IPS-18c (cell line): ENCODE measurements at regions not wholly inside any gene's neighbourhood (a gene's known extent, or its start where the extent isn't known, plus 50 kb on each side); places are given as distances from the start of the nearest gene placed in this dataset.

Experiments used
- H3K4me3 ChIP-seq: 2 replicates; pipeline ENCODE4 v1.7.0; 2013; ENCODE audit warnings: low read depth, mild to moderate bottlenecking, low read length, moderate library complexity; ENCODE audit not compliant: insufficient read depth
- H3K9me3 ChIP-seq: one replicate; pipeline ENCODE4 v1.6.1; 2013; ENCODE audit warnings: mild to moderate bottlenecking, low read length, moderate library complexity; ENCODE audit not compliant: control insufficient read depth, insufficient read depth

DNA sequence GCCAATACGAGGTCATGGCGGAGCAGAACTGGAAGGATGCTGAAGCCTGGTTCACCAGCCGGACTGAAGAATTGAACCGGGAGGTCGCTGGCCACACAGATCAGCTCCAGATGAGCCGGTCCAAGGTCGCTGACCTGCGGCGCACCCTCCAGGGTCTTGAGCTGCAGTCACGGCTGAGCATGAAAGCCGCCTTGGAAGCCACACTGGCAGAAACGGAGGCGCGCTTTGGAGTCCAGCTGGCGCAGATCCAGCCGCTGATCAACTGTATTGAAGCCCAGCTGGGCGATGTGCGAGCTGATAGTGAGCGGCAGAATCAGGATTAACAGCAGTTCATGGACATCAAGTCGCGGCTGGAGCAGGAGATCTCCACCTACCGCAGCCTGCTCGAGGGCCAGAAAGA lies 296.9 kb downstream of the OGFRL1 start:
- peaks cover 2% of the 10 kb centered on the region for H3K9me3 ChIP-seq
- H3K4me3 ChIP-seq: no peak overlapping the region

DNA sequence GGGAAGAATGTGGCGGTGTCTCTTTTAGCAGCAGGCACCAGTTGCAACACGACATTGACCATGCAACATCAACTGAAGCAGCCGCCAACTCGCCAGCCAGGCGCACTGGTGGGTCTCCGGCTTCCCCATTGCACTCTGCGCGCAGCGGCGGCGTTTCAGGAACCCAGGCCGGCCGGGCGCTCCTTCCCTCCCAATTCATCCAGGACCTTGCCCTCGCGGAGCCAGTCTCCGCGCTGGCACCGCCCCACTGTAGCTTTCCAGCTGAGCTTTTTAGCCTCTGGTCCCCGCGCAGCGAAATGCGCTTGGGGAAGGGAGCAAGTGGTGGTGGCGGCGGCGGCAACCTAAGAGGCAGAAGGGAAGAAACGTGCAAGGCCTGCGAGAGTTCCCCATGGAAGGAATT lies 297.9 kb upstream of the RIMS1 start:
- H3K9me3 ChIP-seq: peaks cover 2% of the 10 kb centered on the region
- H3K4me3 ChIP-seq: no peak overlapping the region

GRCh38 chr6:71589254-71589653 lies 297.1 kb upstream of the RIMS1 start:
- Histone ChIP-seq H3K9me3 (peaks cover under 1% of the 10 kb centered on the region), H3K4me3 (no peak overlapping the region)

GRCh38 chr6:71592643-71593042 lies 293.7 kb upstream of the RIMS1 start:
- no peak overlapping the region for H3K4me3 ChIP-seq
- H3K9me3 ChIP-seq: no peaks in the 10 kb centered on the region

GRCh38 chr6:71599359-71599758 lies 287.0 kb upstream of the RIMS1 start:
- H3K9me3 ChIP-seq: no peaks in the 10 kb centered on the region
- no peak overlapping the region for H3K4me3 ChIP-seq

DNA sequence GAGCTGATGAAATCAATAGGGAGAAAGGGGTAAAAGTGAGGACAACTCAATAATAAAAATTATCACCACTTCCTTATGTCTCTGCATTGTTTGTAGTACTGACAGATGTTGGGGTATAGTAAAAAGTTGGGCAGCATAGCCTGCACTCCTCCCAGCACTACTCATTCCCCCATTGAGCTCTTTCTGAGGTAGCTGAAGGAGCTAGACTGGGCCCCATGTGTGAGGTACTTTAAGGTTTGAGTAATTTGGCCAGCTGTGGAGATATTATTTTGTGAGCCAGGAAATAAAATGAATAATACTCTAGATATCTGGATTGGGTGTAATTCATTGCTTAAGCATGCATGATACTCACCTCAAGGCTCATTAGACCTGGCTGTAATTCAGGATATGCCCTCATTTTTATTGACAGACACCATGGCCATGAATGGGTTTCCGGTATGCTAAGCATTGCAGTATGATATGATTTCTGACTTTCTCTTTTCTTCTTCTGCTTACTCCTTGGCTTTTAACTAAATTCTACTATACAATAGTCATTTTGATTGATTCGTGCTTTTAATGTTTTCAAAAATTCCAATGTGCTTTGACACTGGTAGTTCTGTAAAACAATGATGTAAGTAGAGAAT lies 283.9 kb upstream of the RIMS1 start:
- Histone ChIP-seq H3K4me3 (no peak overlapping the region), H3K9me3 (no peaks in the 10 kb centered on the region)

DNA sequence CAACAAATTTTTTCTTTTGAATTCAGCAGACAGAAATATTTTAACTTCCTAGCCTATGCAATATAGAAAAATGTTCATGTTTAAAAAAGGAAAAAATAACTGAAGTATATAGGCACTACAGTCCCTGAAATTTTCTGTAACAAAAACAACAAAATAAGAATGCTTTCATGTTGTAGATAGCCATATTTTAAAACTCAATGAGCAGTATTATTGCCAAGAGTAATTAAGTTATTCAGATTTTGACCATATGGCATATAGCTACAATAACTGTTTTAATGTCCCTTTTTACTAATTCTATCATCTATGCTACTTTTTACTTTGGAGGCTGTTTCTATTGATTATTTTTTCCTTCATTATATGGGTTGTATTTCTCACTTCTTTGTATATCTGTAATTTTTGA lies 283.3 kb upstream of the RIMS1 start:
- H3K9me3 ChIP-seq: no peaks in the 10 kb centered on the region
- H3K4me3 ChIP-seq: no peak overlapping the region

DNA sequence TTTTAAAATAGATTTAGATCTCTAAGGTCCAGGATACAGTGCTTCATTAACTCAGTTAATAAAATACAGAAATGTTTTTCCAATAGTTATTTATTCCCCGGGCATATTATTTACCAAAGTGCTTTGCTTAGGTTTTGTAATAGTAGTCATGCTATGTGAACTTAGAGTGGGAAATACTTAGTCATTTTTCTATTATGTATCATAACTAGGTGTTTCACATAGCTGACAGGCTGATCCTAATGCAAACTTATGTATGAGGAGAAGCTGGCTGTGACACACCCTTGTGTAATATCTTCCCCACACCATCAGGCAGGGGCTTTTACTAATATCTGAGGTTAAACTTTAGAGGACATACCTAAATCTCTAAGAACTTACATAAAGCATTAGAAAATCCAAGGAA lies 277.7 kb upstream of the RIMS1 start:
- H3K4me3 ChIP-seq: no peak overlapping the region

GRCh38 chr6:71619836-71620235 lies 266.5 kb upstream of the RIMS1 start:
- no peaks in the 10 kb centered on the region for H3K9me3 ChIP-seq
- no peak overlapping the region for H3K4me3 ChIP-seq

More for the DNA sequence above, 277.7 kb upstream of the RIMS1 start:
- no peaks in the 10 kb centered on the region for H3K9me3 ChIP-seq

DNA sequence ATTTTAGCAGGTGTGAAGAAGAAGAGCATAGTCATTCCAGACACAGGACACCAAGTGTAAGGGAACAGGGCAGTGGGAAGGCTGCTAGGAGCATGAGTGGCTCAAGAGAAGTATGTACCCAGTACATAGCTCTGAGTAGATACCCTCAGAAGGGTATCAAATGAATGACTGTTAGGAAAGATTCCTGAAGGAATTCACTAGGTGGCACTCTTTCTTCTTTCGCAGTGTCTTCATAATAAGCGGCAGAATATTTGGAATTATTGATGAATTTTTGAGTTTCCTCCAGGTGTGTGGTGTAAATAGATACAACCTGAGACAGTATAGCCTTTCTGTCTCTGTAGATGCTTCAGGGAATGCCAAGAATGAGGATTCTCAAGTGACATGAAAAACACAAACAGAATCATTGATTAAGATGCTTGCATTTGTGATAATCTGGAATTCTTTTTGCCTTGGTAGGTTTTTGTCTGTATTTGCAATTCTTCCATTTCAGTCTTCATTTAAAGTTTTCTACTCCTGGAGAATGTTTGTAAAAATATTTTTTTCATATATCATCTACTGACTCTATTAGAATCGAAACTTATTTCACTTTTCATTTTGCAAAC lies 264.3 kb upstream of the RIMS1 start:
- H3K9me3 ChIP-seq: peaks cover 10% of the 10 kb centered on the region

GRCh38 chr6:71642120-71642519 lies 244.2 kb upstream of the RIMS1 start:
- no peak overlapping the region for H3K4me3 ChIP-seq
- H3K9me3 ChIP-seq: no peaks in the 10 kb centered on the region

More for the DNA sequence above, 264.3 kb upstream of the RIMS1 start:
- H3K4me3 ChIP-seq: no peak overlapping the region

DNA sequence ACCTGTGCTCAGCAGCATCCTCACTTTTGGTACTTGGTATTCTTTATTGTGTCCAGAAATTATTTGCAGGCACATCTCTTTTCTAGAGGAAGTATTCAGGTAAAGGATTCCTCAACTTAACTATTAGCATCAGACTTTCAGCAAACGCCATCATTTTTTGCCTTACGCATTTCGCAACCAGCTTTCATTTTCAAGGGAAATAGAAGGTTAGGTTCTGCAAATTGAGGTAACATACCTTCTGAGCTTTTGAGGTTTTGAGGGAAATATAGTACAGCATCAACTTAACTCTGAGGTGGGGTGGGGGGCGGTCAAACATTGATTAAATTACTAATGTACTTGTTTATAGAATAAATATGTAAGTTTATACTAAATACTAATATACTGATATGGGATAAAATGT lies 243.6 kb upstream of the RIMS1 start:
- Histone ChIP-seq H3K9me3 (no peaks in the 10 kb centered on the region), H3K4me3 (no peak overlapping the region)

GRCh38 chr6:71645299-71645698 lies 241.1 kb upstream of the RIMS1 start:
- no peak overlapping the region for H3K4me3 ChIP-seq
- H3K9me3 ChIP-seq: no peaks in the 10 kb centered on the region

- H3K9me3 ChIP-seq: no peaks in the 10 kb centered on the region
- H3K4me3 ChIP-seq: no peak overlapping the region
Observed at GRCh38 chr6:71649915-71650314, 236.4 kb upstream of the RIMS1 start.

- no peaks in the 10 kb centered on the region for H3K9me3 ChIP-seq
- H3K4me3 ChIP-seq: no peak overlapping the region
Observed at GRCh38 chr6:71651636-71652035, 234.7 kb upstream of the RIMS1 start.

DNA sequence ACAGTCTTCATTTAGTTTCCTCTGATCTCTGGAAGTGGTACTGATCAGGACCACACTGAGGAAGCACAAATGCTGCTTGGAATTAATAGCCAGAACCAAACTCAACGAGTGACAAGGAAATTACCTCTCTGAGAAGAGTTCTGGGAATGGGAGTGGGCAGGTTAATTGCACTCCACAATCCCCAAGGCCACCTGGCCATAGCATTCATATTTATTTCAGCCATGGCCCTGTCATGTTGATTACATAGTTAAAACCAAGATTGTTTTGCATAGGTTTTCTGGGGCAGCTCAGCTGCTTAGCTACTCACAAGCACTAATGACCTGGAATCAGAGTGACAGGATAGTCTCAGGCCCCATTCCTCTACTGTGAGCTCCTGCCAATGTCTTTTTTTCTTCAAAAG lies 230.2 kb upstream of the RIMS1 start:
- Histone ChIP-seq H3K4me3 (no peak overlapping the region), H3K9me3 (no peaks in the 10 kb centered on the region)

- H3K9me3 ChIP-seq: no peaks in the 10 kb centered on the region
- H3K4me3 ChIP-seq: no peak overlapping the region
Observed at GRCh38 chr6:71665931-71666330, 220.4 kb upstream of the RIMS1 start.

DNA sequence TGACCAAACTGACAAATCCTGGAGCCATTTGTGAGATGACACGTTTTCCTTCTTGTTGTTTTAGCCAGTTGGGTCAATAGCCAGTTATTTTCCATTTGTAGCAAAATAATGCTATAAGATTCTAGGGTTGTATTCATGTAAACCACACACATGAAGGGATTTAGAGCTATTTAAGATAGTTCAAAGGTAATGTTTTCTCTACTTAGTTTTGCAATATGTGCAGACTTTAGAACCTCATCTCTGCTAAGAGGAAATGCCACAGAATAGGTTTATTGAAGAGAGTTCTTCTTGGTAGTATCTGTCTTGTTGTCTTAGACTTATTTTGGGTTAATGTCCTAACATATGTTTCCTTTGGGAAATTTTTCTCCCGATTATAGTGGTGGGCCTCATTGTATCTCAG lies 213.5 kb upstream of the RIMS1 start:
- H3K9me3 ChIP-seq: no peaks in the 10 kb centered on the region
- H3K4me3 ChIP-seq: no peak overlapping the region

- H3K9me3 ChIP-seq: no peaks in the 10 kb centered on the region
- H3K4me3 ChIP-seq: no peak overlapping the region
Observed at GRCh38 chr6:71675386-71675785, 211.0 kb upstream of the RIMS1 start.
